ENCODE measurements at regions not wholly inside any gene's neighbourhood (a gene's known extent, or its start where the extent isn't known, plus 50 kb on each side); places are given as distances from the start of the nearest gene placed in this dataset.

GRCh38 chrX:45762699-45763647 is 562.3 kb upstream of the DIPK2B start:
- H3K9me3 ChIP-seq (ENCODE audit: control insufficient read depth, insufficient read depth, low read depth, low read length) = no peaks in the 10 kb centered on the region
- peaks cover 0 to 75% of the 10 kb centered on the region in 2 experiments; a peak in 1 of 3 replicates for H3K36me3 ChIP-seq (ENCODE audit: control insufficient read depth in 2 of 2, insufficient read depth in 1 of 2, low read length in 2 of 2)
- no peak for TF ChIP-seq PRDM2 (tag by site-specific recombination; IDR thresholded peaks at IDR 0.05; ENCODE audit: borderline replicate concordance)
- TF ChIP-seq ZBTB26 (tag by site-specific recombination; optimal IDR thresholded peaks at IDR 0.05) = no peak
- POLR2A ChIA-PET = interaction anchor here (0.5 kb wide), 1 partner anchor 9 kb away, joined by 5 read pairs; no protein-coding TSS in a partner anchor
- no peaks in the 10 kb centered on the region; the same call in 1 of the 2 replicates for H3K4me1 ChIP-seq (ENCODE audit: control insufficient read depth, insufficient read depth, low read length)
- H3K4me3 ChIP-seq (ENCODE audit: low read depth, low read length) = no peak overlapping the region
- H3K27ac ChIP-seq (ENCODE audit: extremely low read depth, low read depth, low read length) = no peak overlapping the region
- CTCF ChIA-PET = interaction anchor here (0.7 kb wide), 2 partner anchors 440 to 534 kb away, joined by 3 read pairs; no protein-coding TSS in a partner anchor

GRCh38 chrX:45761920-45762319 is 561.2 kb upstream of the DIPK2B start:
- H3K4me1 ChIP-seq (ENCODE audit: control insufficient read depth, insufficient read depth, low read length) = 0 out of 2 replicates have a peak, but pooled peaks cover 1% of the 10 kb centered on the region
- CTCF ChIA-PET = no interaction called here
- no peak overlapping the region for H3K27ac ChIP-seq (ENCODE audit: extremely low read depth, low read depth, low read length)
- TF ChIP-seq ZNF398 (tag by site-specific recombination; IDR thresholded peaks at IDR 0.05) = no peak
- peak; percentile 53; the same call in 1 of the 2 replicates for TF ChIP-seq PRDM1 (tag by site-specific recombination; IDR thresholded peaks at IDR 0.05)
- POLR2A ChIA-PET = no interaction called here
- H3K4me3 ChIP-seq (ENCODE audit: low read depth, low read length) = no peak overlapping the region
- H3K36me3 ChIP-seq (ENCODE audit: control insufficient read depth in 2 of 2, insufficient read depth in 1 of 2, low read length in 2 of 2) = peaks cover 0 to 74% of the 10 kb centered on the region in 2 experiments; a peak in 1 of 3 replicates
- H3K9me3 ChIP-seq (ENCODE audit: control insufficient read depth, insufficient read depth, low read depth, low read length) = no peaks in the 10 kb centered on the region

GRCh38 chrX:45760187-45760742 is 559.6 kb upstream of the DIPK2B start:
- no peak overlapping the region for H3K4me3 ChIP-seq (ENCODE audit: low read depth, low read length)
- peaks cover 0 to 72% of the 10 kb centered on the region in 2 experiments; a peak in 1 of 3 replicates for H3K36me3 ChIP-seq (ENCODE audit: control insufficient read depth in 2 of 2, insufficient read depth in 1 of 2, low read length in 2 of 2)
- ChIA-PET CTCF (no interaction called here), POLR2A (no interaction called here)
- no peak overlapping the region for H3K27ac ChIP-seq (ENCODE audit: extremely low read depth, low read depth, low read length)
- 0 out of 2 replicates have a peak, but pooled peaks cover 4% of the 10 kb centered on the region for H3K4me1 ChIP-seq (ENCODE audit: control insufficient read depth, insufficient read depth, low read length)
- H3K9me3 ChIP-seq (ENCODE audit: control insufficient read depth, insufficient read depth, low read depth, low read length) = no peaks in the 10 kb centered on the region
- TF ChIP-seq ZNF501 (tag by site-specific recombination; IDR thresholded peaks at IDR 0.05) (no peak), ZNF529 (tag by site-specific recombination; IDR thresholded peaks at IDR 0.05; ENCODE audit: insufficient replicate concordance) (no peak), ZNF266 (tag by site-specific recombination; IDR thresholded peaks at IDR 0.05; ENCODE audit: low read depth) (no peak), ZNF26 (tag by site-specific recombination; IDR thresholded peaks at IDR 0.05) (no peak), ZSCAN18 (tag by site-specific recombination; IDR thresholded peaks at IDR 0.05) (no peak), ZNF2 (tag by site-specific recombination; IDR thresholded peaks at IDR 0.05) (no peak), ZNF530 (tag by site-specific recombination; IDR thresholded peaks at IDR 0.05; ENCODE audit: low read depth) (no peak), KLF16 (tag by site-specific recombination; IDR thresholded peaks at IDR 0.05) (no peak), ZNF555 (tag by site-specific recombination; conservative IDR thresholded peaks at IDR 0.05) (no peak), ZNF510 (tag by site-specific recombination; IDR thresholded peaks at IDR 0.05; ENCODE audit: insufficient replicate concordance) (no peak), ZBTB7A (tag by site-specific recombination; IDR thresholded peaks at IDR 0.05; ENCODE audit: low read depth) (no peak), ZNF184 (tag by site-specific recombination; IDR thresholded peaks at IDR 0.05) (no peak)

Data from HEK293 (cell line).